HG03460 (cell line): ENCODE measurements at regions not wholly inside any gene's neighbourhood (a gene's known extent, or its start where the extent isn't known, plus 50 kb on each side); places are given as distances from the start of the nearest gene placed in this dataset.

Experiments used
- ATAC-seq: cut with Tn5 transposase; IDR thresholded peaks from one replicate; pipeline ENCODE4 v1.9.1; 2021; ENCODE audit not compliant: unreplicated experiment

DNA sequence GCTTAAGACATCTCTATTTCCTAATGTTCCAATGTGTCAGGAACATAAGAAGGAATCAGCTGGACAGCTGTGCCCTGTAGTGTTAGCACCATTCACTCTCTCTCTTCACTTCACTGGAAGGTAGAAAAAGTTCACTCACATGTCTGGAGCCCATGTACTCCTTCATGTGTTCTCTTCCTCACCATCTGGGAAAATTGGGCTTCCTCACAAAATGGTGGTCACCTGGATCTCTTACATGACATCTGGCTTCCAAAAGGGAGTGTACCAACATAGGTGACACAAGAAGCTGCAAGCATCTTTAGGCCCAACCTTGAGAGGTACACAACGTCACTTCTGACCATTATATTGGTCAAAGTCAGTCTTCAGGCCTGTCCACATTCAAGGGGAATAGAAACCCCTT lies 882.6 kb downstream of the LTN1 start:
- no peak for ATAC-seq

DNA sequence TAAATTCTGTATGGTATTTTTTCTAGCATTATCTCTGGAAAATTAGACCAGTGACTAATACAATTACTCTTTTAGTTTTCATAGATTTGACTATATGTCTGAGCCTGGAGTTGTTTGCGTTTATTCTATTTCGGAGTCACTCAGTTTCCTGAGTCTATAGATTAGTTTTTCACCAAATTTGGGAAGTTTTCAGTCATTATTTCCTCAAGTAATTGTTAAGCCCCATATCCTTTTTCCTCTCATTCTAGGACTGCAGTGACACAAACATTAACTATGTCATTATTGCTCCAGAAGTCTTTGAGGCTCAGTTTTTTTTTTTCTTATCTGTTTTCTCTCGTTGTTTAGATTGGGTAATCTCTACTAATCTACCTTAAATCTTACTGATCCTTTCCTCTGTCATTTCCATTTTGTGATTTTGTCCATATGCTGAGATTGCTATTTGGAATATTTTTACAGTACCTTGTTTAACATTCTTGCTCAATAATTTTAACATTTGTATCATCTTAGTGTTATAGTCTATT lies 886.2 kb downstream of the LTN1 start:
- no peak for ATAC-seq

DNA sequence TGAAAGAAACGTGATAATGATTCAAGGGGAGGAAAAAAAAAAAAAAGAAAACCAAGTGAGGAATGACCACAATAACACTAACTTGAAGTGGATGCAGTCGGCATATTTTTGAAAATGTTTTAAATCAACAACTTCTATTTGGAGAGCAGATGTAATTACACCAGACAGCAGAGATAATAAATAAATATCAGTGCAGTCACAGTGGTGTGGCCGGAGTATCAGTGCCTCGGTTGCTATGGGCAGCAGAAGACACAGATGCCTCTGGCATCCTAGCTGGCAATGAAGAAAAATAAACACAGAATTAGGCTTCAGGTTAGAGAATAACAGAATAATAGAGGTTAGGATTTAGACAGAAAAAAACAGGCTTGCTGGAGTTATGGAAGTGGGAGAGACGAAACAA lies 888.3 kb downstream of the LTN1 start:
- no peak for ATAC-seq

DNA sequence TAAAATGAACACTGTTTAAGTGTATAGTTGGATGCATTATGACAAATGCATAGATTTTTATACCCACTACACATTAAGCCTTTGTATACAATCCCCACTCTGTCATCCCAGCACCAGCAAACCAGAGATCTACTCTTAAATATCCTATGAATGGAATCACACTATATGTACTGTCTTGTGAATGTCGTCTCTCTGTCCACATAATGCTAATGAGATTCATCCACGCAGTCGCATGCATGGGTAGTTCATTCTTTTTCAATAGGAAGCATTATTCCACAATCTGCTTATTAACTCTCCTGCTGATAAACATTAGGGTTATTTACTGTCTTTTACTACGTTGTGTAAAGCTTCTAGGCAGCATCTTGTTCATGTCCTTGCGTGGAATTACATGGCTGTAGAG lies 892.3 kb downstream of the LTN1 start:
- no peak for ATAC-seq

DNA sequence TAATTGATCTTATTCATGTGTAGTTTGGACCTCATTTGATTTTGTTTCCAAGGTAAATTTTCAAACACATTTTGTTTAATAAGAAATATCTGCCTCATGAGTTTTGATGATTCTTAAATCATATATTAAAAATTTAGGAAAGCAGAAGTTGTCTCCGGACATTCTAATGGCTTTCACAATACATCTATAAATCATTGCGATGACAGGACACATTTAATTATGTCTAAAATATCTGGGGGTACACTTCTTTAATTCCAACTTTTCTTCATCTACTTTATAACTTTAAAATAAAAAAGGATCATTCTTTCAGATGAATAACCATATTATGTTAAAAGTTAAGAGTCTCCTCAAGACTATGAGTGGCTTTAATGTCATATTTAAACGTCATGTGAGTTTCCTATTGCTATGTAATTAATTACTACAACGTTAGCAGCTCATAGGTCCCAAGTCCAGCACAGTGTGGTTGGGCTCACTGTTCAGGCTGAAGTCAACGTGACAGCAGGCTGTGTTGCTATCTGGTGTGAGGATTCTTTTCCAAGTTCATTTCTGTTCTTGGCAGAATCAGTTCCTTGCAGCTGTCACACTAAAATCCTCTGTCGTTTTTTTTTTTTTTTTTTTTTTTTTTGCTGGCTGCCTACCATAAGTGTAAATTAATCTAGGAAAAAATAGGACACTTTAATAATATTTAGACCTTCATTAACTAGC lies 893.5 kb downstream of the LTN1 start:
- ATAC-seq = no peak

DNA sequence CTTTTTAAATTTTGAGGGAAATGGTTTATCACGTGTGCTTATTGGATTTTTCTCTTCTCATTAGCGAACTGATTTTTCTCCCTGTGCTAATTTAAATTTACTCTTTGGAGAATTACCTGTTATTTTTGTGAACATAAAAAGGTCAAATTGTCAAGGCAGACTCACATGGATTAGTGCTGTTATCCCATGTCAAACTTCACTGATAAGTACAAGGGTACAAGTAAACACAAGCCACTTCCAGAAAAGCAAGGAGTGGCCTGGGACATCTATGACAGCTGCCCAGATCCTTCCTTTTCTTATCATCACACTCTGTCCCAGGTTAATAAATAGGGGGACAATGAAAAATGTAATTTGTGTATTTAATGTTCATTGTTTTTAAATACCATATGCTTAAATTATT lies 901.2 kb downstream of the LTN1 start:
- no peak for ATAC-seq

DNA sequence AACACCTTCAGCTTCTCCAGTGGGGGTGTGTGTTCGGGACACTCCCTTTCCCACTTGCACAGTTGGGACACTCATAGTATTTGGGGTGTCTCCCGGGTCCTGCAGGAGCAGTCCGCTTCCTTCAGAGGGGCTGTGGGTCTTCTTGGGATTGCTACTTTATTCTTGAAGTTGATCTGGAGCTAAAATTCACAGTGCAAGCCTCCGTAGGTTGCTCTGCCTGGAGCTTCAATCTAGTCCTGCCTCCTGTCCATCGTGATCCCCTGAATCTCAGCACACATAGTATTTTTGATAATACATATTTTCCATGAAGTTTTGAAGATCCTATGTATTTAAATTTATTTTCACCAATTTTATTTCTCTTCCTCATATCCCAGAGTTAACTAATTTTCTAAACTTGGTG lies 902.1 kb downstream of the LTN1 start:
- no peak for ATAC-seq

DNA sequence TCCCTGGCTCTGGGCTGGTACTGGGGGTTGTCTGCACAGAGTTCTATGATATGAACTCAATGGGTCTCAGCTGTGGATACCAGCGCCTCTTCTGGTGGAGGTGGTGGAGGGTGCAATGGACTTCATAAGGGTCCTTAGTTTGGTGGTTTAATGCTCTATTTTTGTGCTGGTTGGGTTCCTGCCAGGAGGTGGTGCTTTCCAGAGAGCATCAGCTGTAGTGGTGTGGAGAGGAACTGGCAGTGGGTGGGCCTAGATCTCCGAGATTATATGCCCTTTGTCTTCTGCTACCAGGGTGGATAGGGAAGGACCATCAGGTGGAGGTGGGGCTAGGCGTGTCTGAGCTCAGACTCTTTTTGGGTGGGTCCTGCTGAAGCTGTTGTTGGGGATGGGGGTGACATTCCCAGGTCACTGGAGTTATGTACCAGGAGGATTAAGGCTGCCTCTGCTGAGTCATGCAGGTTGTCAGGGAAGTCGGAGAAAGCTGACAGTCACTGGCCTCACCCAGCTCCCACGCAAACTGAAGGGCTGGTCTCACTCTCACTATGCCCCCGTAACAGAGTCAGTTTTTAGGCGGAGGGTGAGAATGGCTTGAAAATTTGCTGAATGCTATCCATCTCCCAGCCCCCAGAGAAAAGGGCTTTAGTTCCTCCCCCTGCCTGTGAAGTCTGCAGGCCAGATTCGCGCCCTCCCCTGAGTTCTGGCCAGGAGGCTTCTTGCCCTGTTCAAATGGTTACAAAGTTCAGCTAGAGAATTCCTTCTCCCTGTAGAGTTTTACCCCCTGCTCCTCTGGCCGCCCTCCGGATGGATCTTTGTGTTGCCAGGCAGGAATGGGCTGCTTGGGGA lies 902.9 kb downstream of the LTN1 start:
- no peak for ATAC-seq

DNA sequence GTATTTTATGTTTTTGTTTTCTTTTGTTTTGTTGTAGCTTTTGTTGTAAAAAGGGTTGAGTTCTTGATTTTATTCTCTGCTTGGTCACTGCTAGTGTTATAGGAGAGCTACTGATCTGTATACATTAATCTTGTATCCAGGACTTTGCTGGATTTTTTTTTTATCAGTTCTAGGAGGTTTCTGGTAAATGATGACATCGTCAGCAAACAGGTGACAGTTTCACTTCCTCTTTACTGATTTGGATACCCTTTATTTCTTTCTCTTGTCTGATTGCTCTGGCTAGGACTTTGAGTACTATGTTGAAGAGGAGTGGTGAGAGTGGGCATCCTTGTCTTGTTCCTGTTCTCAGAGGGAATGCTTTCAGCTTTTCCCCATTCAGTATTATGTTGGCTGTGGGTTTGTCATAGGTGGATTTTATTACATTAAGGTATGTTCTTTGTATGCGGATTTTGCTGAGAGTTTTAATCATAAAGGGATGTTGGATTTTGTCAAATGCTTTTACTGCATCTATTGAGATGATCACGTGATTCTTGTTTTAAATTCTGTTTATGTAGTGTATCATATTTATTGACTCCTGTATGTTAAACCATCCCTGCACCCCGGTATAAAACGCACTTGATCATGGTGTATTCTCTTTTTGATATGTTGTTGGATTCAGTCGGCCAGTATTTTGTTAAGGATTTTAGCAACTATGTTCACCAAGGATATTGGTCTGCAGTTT lies 905.7 kb downstream of the LTN1 start:
- no peak for ATAC-seq

DNA sequence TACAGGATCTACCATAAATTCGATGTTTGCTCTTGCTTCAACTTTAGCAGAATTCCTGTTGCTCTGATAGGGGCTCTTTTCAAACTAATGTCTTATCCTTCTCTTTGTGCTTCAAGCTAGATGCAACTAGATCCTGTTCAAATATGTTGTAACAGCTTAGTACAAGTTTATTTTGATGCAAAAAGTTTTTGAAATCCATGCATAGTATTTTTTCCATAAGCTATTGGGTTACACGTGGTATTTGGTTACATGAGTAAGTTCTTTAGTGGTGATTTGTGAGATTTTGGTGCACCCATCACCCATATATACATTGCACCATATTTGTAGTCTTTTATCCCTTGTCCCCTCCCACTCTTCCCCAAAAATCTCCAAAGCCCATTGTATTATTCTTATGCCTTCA lies 907.7 kb downstream of the LTN1 start:
- ATAC-seq = no peak

DNA sequence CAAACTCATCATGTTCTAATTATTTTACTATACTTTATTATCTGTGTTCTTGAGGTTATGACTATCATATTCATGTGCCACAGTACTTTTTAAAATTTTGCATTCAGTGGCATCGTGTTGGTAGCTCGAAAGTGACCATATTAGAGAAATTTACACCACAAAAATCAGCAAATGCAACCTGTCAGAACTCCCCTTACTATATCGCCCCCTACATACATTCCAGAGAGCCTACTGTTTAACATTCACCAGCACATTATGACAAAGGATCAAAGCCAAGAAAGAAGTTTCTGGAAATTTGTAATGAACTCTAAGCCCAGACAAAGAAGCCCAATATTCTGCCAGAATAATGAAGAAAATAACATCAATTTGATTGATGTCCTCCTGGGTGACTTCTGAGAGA lies 909.3 kb downstream of the LTN1 start:
- no peak for ATAC-seq

DNA sequence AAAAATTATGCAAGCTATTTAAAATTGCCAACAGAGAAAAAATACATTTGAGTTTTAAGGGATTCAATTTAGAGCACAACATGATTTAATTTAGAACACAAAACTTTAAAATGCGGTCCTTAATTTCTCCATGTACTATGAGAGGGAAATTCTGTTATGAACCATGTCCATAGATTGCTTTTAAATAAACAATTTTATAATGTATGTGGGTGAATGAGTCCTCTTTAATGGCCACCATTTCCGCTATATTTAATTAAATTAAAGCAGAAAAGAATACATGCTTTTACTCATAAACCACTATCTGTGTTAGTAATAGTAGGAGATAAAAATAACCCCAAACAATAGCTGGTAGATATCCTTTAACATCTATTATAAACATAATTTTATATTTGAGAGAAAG lies 914.6 kb downstream of the LTN1 start:
- ATAC-seq = no peak

DNA sequence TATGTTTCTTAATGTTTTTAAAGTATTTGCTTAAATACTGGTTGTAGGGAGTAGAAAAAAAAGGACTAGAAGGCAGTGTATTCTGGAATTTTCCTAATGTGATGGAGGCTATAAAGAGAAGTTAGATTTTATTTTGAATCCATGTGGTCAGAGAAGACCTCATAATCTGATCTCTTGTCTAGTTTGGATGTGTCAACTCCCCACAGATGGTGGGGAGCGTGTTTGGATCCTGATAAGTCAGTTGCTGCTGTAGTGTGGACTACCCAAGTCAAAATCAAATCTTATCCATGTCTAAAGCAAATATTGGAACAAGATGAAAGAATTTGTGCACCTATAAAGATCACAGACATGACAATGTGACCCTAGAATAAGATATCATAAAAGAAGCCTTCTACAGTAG lies 918.0 kb downstream of the LTN1 start:
- ATAC-seq = no peak

DNA sequence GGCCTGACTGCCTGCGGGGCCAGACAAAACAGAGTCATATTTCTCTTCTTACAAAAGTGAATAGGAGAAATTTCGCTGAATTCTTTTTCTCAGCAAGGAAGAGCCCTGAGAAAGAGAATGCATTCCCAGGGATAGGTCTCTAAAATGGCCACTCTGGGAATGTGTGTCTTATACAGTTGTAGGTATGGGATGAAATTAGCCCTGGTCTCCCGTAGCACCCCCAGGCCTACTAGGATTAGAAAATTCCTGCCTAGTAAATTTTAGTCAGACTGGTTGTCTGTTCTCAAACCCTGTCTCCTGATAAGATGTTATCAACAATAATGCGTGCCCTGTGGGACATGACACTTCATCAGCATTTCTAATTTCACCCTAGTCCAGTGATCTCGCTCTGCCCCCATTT lies 920.1 kb downstream of the LTN1 start:
- no peak for ATAC-seq

DNA sequence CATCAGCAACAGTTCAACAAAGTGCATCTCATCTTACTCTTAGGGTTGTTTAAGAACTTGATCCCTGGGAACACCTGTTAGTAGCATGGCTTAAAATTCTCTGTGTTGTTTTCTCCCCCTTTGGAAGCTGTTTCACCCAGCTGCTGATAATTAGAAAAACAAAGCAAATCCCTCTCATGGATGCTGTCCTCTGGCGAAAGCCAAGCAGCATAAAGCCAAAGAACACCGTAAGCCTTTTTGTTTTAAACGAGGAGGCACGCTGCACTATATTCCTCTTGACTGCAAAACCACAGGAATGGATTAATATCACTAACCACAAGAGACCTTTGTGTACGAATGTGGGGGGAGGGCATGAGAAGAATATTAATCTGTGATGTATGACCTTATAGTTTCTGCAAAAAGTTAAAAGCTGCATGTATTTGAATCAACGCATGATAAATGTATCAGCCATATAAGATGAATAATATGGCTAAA lies 923.2 kb downstream of the LTN1 start:
- no peak for ATAC-seq

DNA sequence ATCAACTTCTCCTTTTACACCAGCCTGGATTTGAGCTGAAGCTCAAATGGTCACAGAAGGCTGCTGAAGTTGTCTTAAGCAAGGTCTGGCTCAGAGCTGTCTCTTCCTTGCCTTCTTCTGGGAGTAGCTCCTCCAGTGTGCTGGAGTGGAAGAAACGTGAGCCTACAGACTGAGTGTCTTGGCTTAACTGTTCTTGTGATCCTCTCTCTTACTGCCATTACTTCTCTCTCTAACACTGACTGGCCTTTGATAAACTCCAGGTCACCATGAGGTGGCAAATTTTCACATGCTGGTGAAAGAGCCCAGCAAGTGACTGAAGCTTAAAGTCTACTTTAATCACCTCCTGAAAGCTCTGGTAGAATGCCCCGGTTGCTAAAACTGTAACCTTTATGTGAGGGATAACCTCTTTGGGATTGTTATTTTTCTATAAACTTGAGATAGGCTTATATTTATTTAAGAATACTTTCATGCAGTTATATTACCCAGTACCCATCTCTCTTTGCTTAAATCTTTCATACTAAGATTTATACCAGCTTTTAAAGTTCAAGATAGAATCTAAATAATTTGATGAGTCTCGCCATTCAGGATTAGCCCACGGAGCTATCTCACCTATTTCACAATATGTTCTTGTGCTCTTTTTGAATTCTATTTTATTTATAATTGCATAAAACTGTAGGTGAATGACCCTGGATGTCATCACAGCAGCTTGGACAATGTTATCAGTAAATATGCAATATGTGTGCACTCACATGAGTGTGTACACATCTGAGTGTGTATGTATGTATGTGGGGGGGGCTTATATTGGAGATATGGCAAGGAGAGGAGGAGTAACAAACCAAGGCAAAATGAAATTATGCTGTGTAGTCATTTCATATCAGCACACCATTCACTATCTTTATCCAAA lies 924.0 kb downstream of the LTN1 start:
- ATAC-seq = no peak

DNA sequence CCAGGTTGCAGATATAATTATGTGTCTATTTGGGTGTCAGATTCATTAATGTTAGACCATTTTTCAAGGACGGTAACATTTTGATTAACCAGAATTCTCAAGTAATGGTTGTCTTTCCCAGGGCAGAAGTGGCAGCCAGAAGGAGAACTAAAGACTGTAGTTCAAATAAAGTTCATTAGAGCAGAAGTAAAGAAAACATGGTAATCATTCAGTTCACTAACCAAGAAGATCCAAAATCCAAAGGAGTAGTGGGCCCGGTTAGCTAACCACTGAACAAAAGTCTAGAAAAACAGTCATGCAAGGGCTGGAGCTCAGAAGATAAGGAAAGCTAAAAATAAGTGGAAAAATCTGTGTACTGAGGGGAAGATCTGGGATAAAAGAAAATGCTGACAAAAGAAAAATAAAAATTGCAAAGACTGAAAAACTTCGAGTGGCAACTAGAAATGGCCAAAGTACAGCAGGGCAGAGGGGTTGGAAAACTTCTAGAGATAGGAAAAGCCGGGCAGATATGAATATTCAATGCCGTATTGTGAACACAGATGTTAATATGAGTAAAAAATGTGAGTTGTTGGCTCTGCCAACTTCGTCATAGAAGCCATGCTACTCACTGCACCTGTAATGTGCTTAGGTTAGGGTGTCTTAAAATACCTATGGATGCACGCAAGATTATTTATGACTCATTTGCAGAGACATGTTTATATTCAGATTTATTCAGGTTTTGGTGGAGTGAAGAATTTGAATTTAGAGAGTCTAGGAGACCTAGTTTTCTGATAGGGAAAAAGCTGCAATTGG lies 925.9 kb downstream of the LTN1 start:
- ATAC-seq = no peak

DNA sequence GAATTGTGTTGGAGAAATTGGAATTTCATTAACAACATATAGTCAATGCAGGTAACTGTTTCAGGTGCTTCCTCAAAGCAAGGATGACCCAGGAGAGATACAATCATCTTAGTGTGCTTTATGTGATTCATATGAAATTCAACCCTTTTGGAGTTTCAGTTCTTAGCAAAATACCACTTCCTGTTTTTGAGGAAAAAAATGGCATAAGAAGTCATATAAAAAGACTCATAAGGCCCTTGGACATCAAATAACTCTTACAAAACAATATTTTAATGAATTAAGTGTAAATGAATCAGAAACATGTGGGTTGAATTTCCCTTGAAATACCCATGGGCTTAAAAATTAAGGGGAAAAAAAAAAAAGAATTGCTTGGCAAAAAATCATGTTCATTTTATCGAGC lies 926.6 kb downstream of the LTN1 start:
- no peak for ATAC-seq

DNA sequence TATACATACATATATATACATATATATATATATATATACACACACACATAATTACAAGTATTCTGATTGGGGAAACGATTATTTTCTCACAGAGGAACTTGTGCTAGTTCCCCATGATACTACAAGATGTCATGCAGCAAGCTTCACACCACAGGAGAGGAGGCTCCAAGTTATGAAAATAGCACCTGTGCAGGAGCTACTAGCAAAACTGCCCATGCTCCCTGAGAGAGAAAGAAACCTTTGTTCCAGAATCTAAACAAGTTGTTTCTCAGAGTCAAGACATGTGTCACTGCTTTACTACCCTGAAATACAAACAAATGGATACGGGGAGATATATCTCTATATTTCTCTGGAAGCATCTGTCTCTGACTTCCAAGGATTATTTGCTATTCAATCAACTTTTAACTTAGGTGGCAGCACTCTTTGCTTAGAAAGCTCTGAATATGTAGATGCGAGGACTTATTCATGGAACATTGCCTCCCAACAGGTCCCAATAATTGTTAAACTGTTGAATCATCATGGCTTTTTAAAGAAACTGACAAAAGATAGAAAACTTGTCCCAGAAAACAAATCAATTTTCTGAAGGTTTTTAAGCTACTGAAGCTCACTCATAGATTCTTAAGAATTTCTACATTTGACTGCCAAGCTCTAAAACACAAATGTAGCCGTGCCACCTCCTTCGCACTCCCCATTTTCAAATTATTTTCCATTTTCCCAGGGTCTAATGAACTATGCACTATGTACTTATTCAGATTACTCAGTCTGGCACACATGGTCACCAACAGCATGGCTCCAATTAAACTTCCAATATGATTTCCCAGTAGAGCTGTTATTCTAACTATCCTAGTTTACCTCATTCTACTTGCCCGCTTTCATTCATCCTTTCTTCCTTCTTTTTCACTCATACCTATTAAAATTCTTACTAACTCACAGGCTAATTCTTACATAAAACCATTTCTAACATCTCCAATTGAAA lies 929.1 kb downstream of the LTN1 start:
- ATAC-seq = no peak
